HG03095 (cell line): ENCODE measurements at regions not wholly inside any gene's neighbourhood (a gene's known extent, or its start where the extent isn't known, plus 50 kb on each side); places are given as distances from the start of the nearest gene placed in this dataset.

Experiments used
- ATAC-seq: cut with Tn5 transposase; IDR thresholded peaks from one replicate; pipeline ENCODE4 v1.9.1; 2021; ENCODE audit warnings: moderate library complexity; ENCODE audit not compliant: unreplicated experiment

- ATAC-seq: no peak
Measured at GRCh38 chr21:29228306-29228705, 70.4 kb upstream of the BACH1 start.

- no peak for ATAC-seq
Measured at GRCh38 chr21:29230551-29231261, 68.0 kb upstream of the BACH1 start.

DNA sequence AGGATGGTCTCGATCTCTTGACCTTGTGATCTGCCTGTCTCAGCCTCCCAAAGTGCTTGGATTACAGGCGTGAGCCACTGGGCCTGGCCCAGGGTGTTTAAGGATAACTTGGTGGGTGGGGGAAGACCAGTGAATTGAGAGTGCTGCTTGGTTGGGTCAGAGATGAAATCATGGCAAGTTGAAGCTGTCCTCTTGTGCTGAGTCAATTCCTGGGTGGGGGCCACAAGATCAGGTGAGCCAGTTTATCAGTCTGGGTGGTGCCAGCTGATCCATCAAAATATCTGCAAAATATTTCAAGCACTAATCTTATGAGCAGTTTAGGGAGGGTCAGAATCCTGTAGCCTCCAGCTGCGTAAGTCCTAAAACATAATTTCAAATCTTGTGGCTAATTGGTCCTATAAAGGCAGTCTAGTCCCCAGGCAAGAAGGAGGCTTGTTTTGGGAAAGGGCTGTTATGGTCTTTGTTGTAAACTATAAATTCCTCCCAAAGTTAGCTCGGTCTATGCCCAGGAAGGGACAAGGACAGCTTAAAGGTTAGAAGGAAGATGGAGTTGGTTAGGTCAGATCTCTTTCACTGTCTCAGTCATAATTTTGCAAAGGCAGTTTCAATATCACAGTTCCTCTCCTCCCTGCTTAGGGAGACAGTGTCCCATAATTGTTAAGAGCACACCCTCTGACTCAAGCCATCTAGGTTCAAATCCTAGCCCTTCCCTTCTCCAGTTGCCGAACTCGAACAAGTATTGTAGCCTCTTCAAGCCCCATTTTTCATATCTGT lies 66.8 kb upstream of the BACH1 start:
- no peak for ATAC-seq

- no peak for ATAC-seq
Measured at GRCh38 chr21:29232530-29233255, 66.0 kb upstream of the BACH1 start.

DNA sequence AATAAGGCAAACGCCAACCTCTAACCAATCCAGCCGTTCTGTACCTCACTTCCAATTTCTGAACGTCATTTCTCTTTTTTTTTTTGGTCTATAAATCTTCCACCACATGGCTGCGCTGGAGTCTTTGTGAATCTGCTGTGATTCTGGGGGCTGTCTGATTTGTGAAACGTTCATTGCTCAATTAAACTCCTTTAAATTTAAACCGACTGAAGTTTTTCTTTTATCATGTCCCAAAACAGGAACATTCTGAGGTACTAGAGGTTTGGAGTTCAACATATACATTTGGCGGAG lies 65.5 kb upstream of the BACH1 start:
- no peak for ATAC-seq

- peak; percentile 49 for ATAC-seq
Measured at GRCh38 chr21:29233611-29234540, 64.8 kb upstream of the BACH1 start.

DNA sequence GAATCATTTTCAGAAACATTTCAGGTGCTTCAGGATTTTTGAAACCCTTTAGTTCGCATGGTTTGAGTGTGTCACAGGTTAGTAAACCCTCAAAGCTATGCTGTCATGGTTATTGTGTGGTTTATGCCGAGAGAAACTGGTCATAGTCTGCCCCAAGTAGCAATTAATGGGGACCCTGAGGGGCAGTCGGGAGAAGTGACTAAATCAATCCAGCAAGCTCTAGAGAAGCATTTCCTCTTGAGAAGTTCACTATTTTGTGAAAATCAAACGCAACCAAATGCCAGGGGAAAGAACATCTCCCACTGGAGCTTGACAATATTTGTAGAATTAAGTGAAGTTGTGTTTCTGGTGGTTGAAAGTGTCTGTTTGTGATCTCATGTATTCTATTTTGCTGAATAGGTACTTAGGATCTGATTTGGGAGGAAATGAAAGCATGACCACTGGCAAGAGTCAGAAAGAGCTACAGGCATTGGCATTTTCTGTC lies 63.0 kb upstream of the BACH1 start:
- ATAC-seq: peak; percentile 63

DNA sequence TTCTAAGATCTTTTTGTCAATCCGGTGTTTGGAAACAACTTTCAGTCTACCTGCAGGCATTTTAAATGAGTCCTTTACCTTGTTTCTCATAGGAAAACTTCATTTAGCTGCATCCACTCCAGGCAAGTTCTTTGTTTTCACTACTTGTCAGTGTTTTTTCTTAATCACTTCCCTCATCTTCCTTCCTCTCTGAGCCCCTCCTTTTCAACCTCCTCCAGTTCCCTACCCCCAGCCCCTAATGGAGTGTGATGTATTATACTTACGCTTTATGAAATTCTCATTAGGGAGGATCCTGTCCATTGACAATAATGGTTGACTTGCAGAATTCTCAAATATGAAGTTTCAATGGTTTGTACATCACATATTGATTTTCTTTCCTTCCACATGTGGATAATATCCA lies 62.5 kb upstream of the BACH1 start:
- ATAC-seq: no peak

DNA sequence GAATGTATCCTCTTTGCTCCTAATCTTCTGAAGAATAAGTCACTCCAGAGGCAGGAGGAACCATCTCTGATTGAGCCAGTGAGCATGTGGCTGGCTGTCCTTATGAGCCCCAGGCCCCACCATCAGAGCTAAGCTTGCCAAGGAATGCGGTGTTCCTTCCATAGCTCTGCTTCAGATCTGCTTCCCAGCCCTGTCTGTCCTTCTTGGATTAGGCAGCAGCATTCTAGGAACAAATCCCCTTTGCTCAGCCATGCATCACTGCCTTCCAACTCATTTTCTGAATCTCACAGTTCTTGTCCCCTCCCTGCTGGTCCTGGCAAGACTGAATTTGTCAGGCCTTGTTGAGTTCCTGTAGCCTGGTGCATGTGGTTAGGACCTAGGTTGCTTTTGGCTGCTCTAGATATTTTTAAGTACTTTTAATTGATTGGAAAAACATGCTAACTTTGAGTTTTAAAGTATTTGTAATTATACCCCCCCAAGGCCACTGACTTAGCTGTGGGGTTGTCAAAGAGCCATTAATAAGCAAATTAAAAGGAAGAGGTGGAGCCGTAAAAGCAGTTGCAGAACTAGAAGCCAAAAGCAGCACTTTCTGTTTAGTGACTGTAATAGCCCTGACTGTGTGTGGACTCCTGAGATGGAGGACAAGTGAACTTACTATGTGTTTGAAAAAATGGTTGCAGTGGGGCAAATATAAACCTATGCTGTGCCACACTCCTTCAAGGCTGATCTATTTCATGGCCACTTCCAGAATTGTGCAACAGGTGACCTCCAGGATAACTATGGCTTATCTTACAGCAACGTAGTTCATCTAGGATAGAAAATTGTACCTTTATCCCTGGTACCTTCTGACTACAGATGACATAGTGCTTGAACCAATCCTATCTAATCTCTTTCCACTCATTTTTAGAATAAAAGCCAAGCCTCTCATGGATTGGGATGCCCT lies 61.3 kb upstream of the BACH1 start:
- no peak for ATAC-seq

- ATAC-seq: no peak
Measured at GRCh38 chr21:29238053-29238966, 60.4 kb upstream of the BACH1 start.

DNA sequence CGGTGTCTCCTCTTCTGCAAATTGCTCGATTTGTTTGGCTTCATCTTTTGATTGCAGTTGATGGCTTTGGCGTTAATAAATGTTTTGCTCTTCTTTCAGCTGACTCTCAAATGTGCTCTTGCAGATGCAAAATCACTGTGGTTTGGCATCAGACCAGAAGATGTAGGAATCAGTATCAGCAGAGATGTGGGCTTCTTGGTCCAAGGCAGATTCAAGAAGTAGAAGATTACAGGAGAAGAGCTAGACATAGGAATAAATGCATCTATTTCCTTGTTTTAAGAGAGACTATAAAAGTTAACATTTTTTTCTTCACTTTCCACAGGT lies 59.8 kb upstream of the BACH1 start:
- ATAC-seq: no peak

DNA sequence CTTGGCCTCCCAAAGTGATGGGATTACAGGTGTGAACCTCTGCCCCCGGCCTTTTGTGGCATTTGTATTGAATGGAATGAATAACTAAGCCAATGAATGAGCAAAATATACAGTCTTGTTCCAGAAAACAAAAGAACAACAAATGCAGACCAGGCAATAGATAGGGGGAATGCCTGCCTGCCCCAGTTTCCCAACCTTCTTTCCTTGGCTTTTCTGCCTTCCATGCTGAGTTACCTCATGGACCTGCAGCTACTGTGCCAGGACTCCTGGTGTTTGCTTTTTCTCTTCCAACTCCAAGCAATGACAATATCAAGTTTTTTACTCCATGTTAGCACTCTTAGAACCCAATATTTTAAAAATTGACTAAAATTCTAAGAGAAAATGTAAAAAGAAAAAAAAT lies 58.6 kb upstream of the BACH1 start:
- no peak for ATAC-seq

GRCh38 chr21:29242201-29242600 lies 56.5 kb upstream of the BACH1 start:
- no peak for ATAC-seq

GRCh38 chr21:29243188-29243587 lies 55.5 kb upstream of the BACH1 start:
- ATAC-seq: no peak

DNA sequence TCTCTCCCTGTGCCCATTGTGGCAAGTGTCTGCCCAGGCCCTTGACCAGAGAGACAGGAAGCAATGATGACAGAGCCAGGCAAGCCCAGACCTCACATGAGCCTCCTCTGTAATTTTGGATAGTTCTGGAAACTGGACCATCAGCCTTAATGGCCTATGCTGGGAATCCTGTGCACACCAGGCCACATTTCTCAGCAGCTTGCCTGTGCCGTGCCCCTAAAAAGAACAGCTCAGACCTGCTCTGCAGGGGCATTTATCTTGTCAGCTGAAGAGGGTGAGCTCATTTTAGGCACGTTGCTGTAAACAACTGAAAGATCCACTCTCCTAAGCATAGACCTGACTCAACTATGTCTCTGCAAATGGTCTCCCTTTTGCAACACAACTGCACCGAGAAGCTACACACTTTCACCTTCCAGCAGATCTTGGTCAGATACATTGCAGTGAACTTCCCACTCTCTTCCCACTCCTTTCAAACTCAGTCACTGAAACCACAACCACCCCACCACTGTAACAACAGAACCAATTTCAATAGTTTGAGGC lies 53.5 kb upstream of the BACH1 start:
- peak; percentile 69 for ATAC-seq

- ATAC-seq: no peak
Measured at GRCh38 chr21:29245863-29246262, 52.9 kb upstream of the BACH1 start.

- no peak for ATAC-seq
Measured at GRCh38 chr21:29246614-29247013, 52.1 kb upstream of the BACH1 start.

- ATAC-seq: no peak
Measured at GRCh38 chr21:29248124-29248523, 50.6 kb upstream of the BACH1 start.
